Endothelial cell of umbilical vein (primary cell): ENCODE measurements at regions not wholly inside any gene's neighbourhood (a gene's known extent, or its start where the extent isn't known, plus 50 kb on each side); places are given as distances from the start of the nearest gene placed in this dataset.
"Not testable (repeated sequence)": the region's sequence is repeated elsewhere in the genome, so short reads cannot be mapped to it uniquely, and the experiment has no call there.

Source experiments
- BruUV-seq: library from RNA; stranded (reverse); fragments of 400-500 nt; replicated peaks from 2 replicates; lab custom pipeline; 2021; lab: Mats Ljungman, UMichigan
- CTCF ChIA-PET: fragments of 300-600, 350-600 bp; sonication (Branson Sonifier 250); formaldehyde crosslinking; loops from one replicate; lab custom pipeline; 2021; ENCODE audit warnings: antibody characterized with exemption, inconsistent platforms; lab: Charles Lee
- POLR2A ChIA-PET: fragments of 300-600, 350-600 bp; sonication (Branson Sonifier 250); formaldehyde crosslinking; loops from one replicate; lab custom pipeline; 2021; ENCODE audit warnings: antibody characterized with exemption, inconsistent platforms; lab: Charles Lee
- DNase-seq: peaks from one replicate; pipeline ENCODE4 v3.0.0-alpha.2; 2011; ENCODE audit warnings: low read depth, low spot score
- FAIRE-seq: peaks from 2 replicates; lab custom pipeline; 2011; peaks lifted over from hg19 to GRCh38; lab: Jason Lieb, UNC
- H2AFZ ChIP-seq: 2 replicates; pipeline ENCODE4 v1.6.0; 2012; ENCODE audit warnings: low read depth, low read length, control low read depth, inconsistent platforms
- H3K27ac ChIP-seq: 2 replicates; pipeline ENCODE4 v1.5.1; 2011; ENCODE audit warnings: low read depth, mild to moderate bottlenecking, control low read depth, low read length, moderate library complexity; ENCODE audit not compliant: insufficient read depth
- H3K27me3 ChIP-seq, 2 experiments: 2 replicates each; pipeline versions ENCODE4 v1.6.0 to v1.6.1; 2011; ENCODE audit warnings: low read length in 2 of 2, mixed read lengths in 1 of 2; ENCODE audit not compliant: control insufficient read depth in 2 of 2, insufficient read depth in 2 of 2
- H3K36me3 ChIP-seq, 2 experiments: 2 replicates in 1 of 2; 3 replicates in 1 of 2; pipeline ENCODE4 v1.5.1; 2011; ENCODE audit warnings: low read length in 2 of 2, mild to moderate bottlenecking in 1 of 2, moderate library complexity in 1 of 2; ENCODE audit not compliant: control insufficient read depth in 2 of 2, insufficient read depth in 2 of 2; ENCODE audit errors: extremely low read depth in 1 of 2
- H3K4me1 ChIP-seq: 3 replicates; pipeline ENCODE4 v1.5.1; 2011; ENCODE audit warnings: mild to moderate bottlenecking, low read length; ENCODE audit not compliant: control insufficient read depth, insufficient read depth; ENCODE audit errors: extremely low read depth
- H3K4me2 ChIP-seq: 2 replicates; pipeline ENCODE4 v1.6.1; 2011; ENCODE audit warnings: low read length, control low read depth, mixed read lengths; ENCODE audit not compliant: insufficient read depth
- H3K4me3 ChIP-seq, 3 experiments: fragments of 200-600 bp in 1 of 3; sonication (generic), shearing (Covaris generic) in 1 of 3; replicated peaks in 1 of 3; 2 replicates each; pipeline ENCODE4 v1.5.1; 2011 to 2016; ENCODE audit warnings: control low read depth in 3 of 3, low read length in 3 of 3, mild to moderate bottlenecking in 2 of 3, inconsistent platforms in 1 of 3, low read depth in 1 of 3, moderate library complexity in 1 of 3; ENCODE audit not compliant: insufficient read depth in 1 of 3
- H3K79me2 ChIP-seq: 2 replicates; pipeline ENCODE4 v1.6.0; 2012; ENCODE audit warnings: low read length, inconsistent platforms; ENCODE audit not compliant: control insufficient read depth, insufficient read depth
- H3K9ac ChIP-seq: replicated peaks from 2 replicates; pipeline ENCODE3; 2011; ENCODE audit warnings: low read length, control low read depth; ENCODE audit not compliant: insufficient read depth; ENCODE audit errors: extremely low read depth
- H3K9me1 ChIP-seq: replicated peaks from 3 replicates; pipeline ENCODE4 v1.6.0; 2011; ENCODE audit warnings: mild to moderate bottlenecking, low read length; ENCODE audit not compliant: control insufficient read depth, insufficient read depth; ENCODE audit errors: extremely low read depth
- H3K9me3 ChIP-seq: replicated peaks from 2 replicates; pipeline ENCODE4 v1.5.1; 2012; ENCODE audit warnings: low read length, inconsistent platforms; ENCODE audit not compliant: control insufficient read depth, insufficient read depth
- H4K20me1 ChIP-seq: replicated peaks from 2 replicates; pipeline ENCODE3; 2011; ENCODE audit warnings: mild to moderate bottlenecking, low read length; ENCODE audit not compliant: control insufficient read depth, insufficient read depth; ENCODE audit errors: extremely low read depth
- FOS ChIP-seq: IDR thresholded peaks from 2 replicates; pipeline ENCODE4 v1.6.1; 2011; ENCODE audit warnings: mild to moderate bottlenecking, low read length, moderate library complexity, borderline replicate concordance; ENCODE audit not compliant: insufficient read depth
- GATA2 ChIP-seq: IDR thresholded peaks from 2 replicates; pipeline ENCODE4 v1.7.0; 2011; ENCODE audit warnings: low read depth, mild to moderate bottlenecking, moderate library complexity, mixed read lengths, low read length; ENCODE audit not compliant: insufficient read length, insufficient read depth
- JUN ChIP-seq: IDR thresholded peaks from 2 replicates; pipeline ENCODE4 v1.6.1; 2011; ENCODE audit warnings: borderline replicate concordance, low read depth; ENCODE audit not compliant: insufficient read length, insufficient read depth
- POLR2A ChIP-seq: IDR thresholded peaks from 2 replicates; pipeline ENCODE4 v1.6.1; 2012; ENCODE audit warnings: low read depth, mild to moderate bottlenecking, control low read depth, low read length
- POLR2AphosphoS5 ChIP-seq: IDR thresholded peaks from 2 replicates; pipeline ENCODE4 v1.6.1; 2012; ENCODE audit warnings: low read depth, mild to moderate bottlenecking, control low read depth, low read length, moderate library complexity; ENCODE audit not compliant: insufficient read depth
- dilution Hi-C: fragments of 300-500 bp; cut with MboI; formaldehyde crosslinking; loops from one replicate; pipeline ENCODE4 v1.15.0; 2019; ENCODE audit warnings: low sequenced_read_pairs; ENCODE audit not compliant: extremely low pct_ligation_motif_present
- intact Hi-C: fragments of 100-400 bp; cut with micrococcal nuclease; formaldehyde crosslinking; loops from one replicate; pipeline ENCODE4 v1.10.0; 2022

DNA sequence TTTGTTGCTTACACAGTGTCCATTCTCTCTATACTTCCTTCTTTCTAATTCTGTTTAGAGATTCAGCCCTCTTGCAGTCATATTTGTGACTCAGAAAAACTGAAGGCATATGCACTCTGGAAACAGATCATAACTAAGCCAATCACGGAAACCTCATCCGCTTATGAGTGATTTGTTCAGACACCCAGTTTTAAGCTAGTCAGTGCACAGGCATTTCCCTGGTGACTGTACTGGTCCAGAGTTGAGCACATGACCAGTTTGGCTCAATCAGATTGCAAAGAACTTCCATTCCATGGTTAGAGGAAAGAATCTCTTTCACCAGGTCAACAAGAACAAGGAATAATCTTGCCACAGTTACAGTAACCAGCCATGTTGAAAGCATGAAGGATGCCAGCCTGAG, 69.2 kb upstream of the SGIP1 start:
- Histone ChIP-seq H3K4me3 (no peak overlapping the region), H4K20me1 (no peaks in the 10 kb centered on the region), H3K27ac (peak overlapping the region; percentile 49), H3K9me1 (no peaks in the 10 kb centered on the region), H3K36me3 (no peaks in the 10 kb centered on the region), H3K79me2 (no peaks in the 10 kb centered on the region), H3K27me3 (no peaks in the 10 kb centered on the region), H3K4me1 (peaks cover 12% of the 10 kb centered on the region), H3K4me2 (no peak overlapping the region), H2AFZ (peak overlapping the region; percentile 56), H3K9ac (no peak overlapping the region), H3K9me3 (no peaks in the 10 kb centered on the region)
- dilution Hi-C loops, result loop anchor here (25.0 kb wide), 1 partner anchor 203 kb away; no protein-coding TSS in a partner anchor
- CTCF ChIA-PET, result interaction anchor here (0.8 to 5.8 kb wide), 4 partner anchors 18 to 300 kb away, joined by 3 to 24 read pairs (median 3); no protein-coding TSS in a partner anchor
- TF ChIP-seq GATA2 (no peak), JUN (peak; percentile 48), FOS (peak; percentile 82), POLR2A (no peak), POLR2AphosphoS5 (peak; percentile 23)
- DNase-seq, result peak; percentile 60
- FAIRE-seq, result peak; percentile 37
- BruUV-seq, result no TSS peak
- POLR2A ChIA-PET, result interaction anchor here (0.6 kb wide), 1 partner anchor 446 kb away, joined by 3 read pairs; no protein-coding TSS in a partner anchor
- intact Hi-C loops, result no loop called here

DNA sequence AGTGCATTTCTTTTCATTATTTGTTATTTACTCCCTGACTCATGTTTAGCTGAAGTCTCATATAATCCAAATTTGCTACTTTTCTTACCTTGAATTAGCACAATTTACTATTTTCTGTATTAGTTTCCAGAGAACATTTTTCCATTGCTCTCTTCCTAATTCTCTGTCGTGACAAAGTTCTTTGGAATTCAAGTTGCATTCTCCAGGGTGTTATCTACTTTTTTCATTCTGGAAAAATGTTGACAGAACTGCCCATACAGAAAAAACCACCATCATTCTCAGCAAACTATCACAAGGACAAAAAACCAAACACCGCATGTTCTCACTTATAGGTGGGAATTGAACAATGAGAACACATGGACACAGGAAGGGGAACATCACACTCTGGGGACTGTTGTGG, 67.3 kb upstream of the SGIP1 start:
- CTCF ChIA-PET, result interaction anchor here (5.8 kb wide), 1 partner anchor 38 kb away, joined by 24 read pairs; no protein-coding TSS in a partner anchor
- H3K36me3 ChIP-seq, H3K9me3 ChIP-seq, H3K27ac ChIP-seq, H3K27me3 ChIP-seq, H2AFZ ChIP-seq, H3K79me2 ChIP-seq, H4K20me1 ChIP-seq, intact Hi-C loops, H3K9me1 ChIP-seq, H3K4me2 ChIP-seq, POLR2A ChIA-PET, BruUV-seq, DNase-seq, H3K4me3 ChIP-seq, FAIRE-seq, H3K9ac ChIP-seq: not testable (repeated sequence)
- dilution Hi-C loops, result loop anchor here (25.0 kb wide), 1 partner anchor 204 kb away; no protein-coding TSS in a partner anchor
- peaks cover 12% of the 10 kb centered on the region for H3K4me1 ChIP-seq
